HepG2 (cell line): ENCODE measurements at regions not wholly inside any gene's neighbourhood (a gene's known extent, or its start where the extent isn't known, plus 50 kb on each side); places are given as distances from the start of the nearest gene placed in this dataset.

ENCODE experiments used
- ATAC-seq: fragments of 200-7000 bp; cut with Tn5 transposase; 3 replicates; pipeline ENCODE4 v1.9.1; 2020; ENCODE audit warnings: mild to moderate bottlenecking, moderate library complexity
- BruUV-seq: library from RNA; stranded (reverse); fragments of 400-500 nt; replicated peaks from 2 replicates; lab custom pipeline; 2021; lab: Mats Ljungman, UMichigan
- CTCF ChIA-PET: fragments of 300-600 bp; formaldehyde crosslinking; extraction: SDS; loops from one replicate; lab custom pipeline; 2021; ENCODE audit warnings: low total read pairs, inconsistent platforms, low intra/inter-chr PET ratio; lab: Yijun Ruan, JAX
- POLR2A ChIA-PET: fragments of 350-600 bp; sonication (Branson Sonifier 250); formaldehyde crosslinking; loops from one replicate; lab custom pipeline; 2020; ENCODE audit warnings: antibody characterized with exemption, inconsistent platforms; lab: Yijun Ruan, JAX
- DNase-seq: peaks from one replicate; pipeline ENCODE4 v3.0.0-alpha.2; 2015; ENCODE audit warnings: low spot score
- FAIRE-seq: peaks from 3 replicates; lab custom pipeline; 2011; peaks lifted over from hg19 to GRCh38; lab: Jason Lieb, UNC
- H2AFZ ChIP-seq: one replicate; pipeline ENCODE4 v1.6.1; 2011; ENCODE audit warnings: low read length, inconsistent platforms
- H3K27ac ChIP-seq: fragments of 300-600 bp; 3 replicates; pipeline ENCODE4 v1.8.0; 2011; ENCODE audit warnings: mixed run types, mild to moderate bottlenecking, mixed read lengths, low read length, inconsistent platforms; ENCODE audit not compliant: insufficient read depth; ENCODE audit errors: extremely low read length
- H3K27me3 ChIP-seq, 2 experiments: fragments of 200-600 bp in 1 of 2; 2 replicates in 1 of 2; 3 replicates in 1 of 2; pipeline versions ENCODE4 v1.6.0 to v1.8.0; 2011; ENCODE audit warnings: low read length in 2 of 2, mild to moderate bottlenecking in 2 of 2, moderate library complexity in 2 of 2, inconsistent platforms in 1 of 2; ENCODE audit not compliant: insufficient read depth in 2 of 2, control insufficient read depth in 1 of 2
- H3K36me3 ChIP-seq, 2 experiments: fragments of 200-600 bp in 1 of 2; replicated peaks in 1 of 2; 2 replicates in 1 of 2; 3 replicates in 1 of 2; pipeline versions ENCODE4 v1.5.1 to v1.8.0; 2011; ENCODE audit warnings: low read length in 2 of 2, inconsistent platforms in 1 of 2; ENCODE audit not compliant: insufficient read depth in 2 of 2, control insufficient read depth in 1 of 2
- H3K4me1 ChIP-seq: 2 replicates; pipeline ENCODE4 v1.5.1; 2012; ENCODE audit warnings: low read length, inconsistent platforms; ENCODE audit not compliant: insufficient read depth
- H3K4me2 ChIP-seq: 2 replicates; pipeline ENCODE4 v1.6.0; 2011; ENCODE audit warnings: low read depth, low read length, inconsistent platforms
- H3K4me3 ChIP-seq, 3 experiments: fragments of 200-600 bp in 1 of 3; sonication (generic), shearing (Covaris generic) in 1 of 3; replicated peaks in 1 of 3; 2 replicates each; pipeline ENCODE4 v1.5.1; 2011 to 2016; ENCODE audit warnings: low read length in 3 of 3, inconsistent platforms in 2 of 3, low read depth in 2 of 3, mild to moderate bottlenecking in 2 of 3, control low read depth in 1 of 3, mixed read lengths in 1 of 3; ENCODE audit not compliant: insufficient read depth in 1 of 3
- H3K79me2 ChIP-seq: one replicate; pipeline ENCODE4 v1.6.1; 2011; ENCODE audit warnings: low read length, inconsistent platforms; ENCODE audit not compliant: insufficient read depth
- H3K9ac ChIP-seq: 2 replicates; pipeline ENCODE4 v1.6.0; 2011; ENCODE audit warnings: mild to moderate bottlenecking, low read depth, low read length, inconsistent platforms; ENCODE audit not compliant: insufficient read depth
- H3K9me3 ChIP-seq: 2 replicates; pipeline ENCODE4 v1.5.1; 2012; ENCODE audit warnings: mild to moderate bottlenecking, low read length
- H4K20me1 ChIP-seq: 2 replicates; pipeline ENCODE4 v1.6.0; 2011; ENCODE audit warnings: inconsistent platforms, mild to moderate bottlenecking, low read length, moderate library complexity; ENCODE audit not compliant: insufficient read depth
- CREM ChIP-seq, 2 experiments: sonication (generic) in 1 of 2; formaldehyde crosslinking in 1 of 2; IDR thresholded peaks; 2 replicates each; pipeline versions ENCODE4 v1.4.0 to v1.6.1; 2016 to 2020; ENCODE audit warnings: antibody characterized with exemption in 1 of 2, mild to moderate bottlenecking in 1 of 2, missing genetic modification reagents in 1 of 2
- HES4 ChIP-seq: sonication (generic); formaldehyde crosslinking; IDR thresholded peaks from 2 replicates; pipeline ENCODE4 v1.9.0; 2021; ENCODE audit warnings: mild to moderate bottlenecking, missing genetic modification reagents, borderline replicate concordance
- HNRNPUL1 ChIP-seq: fragments of 200-400 bp; formaldehyde crosslinking; IDR thresholded peaks from 2 replicates; pipeline ENCODE4 v1.6.1; 2017; ENCODE audit warnings: low read depth, mild to moderate bottlenecking, low read length, moderate library complexity
- IRX3 ChIP-seq: sonication (generic); formaldehyde crosslinking; IDR thresholded peaks from 2 replicates; pipeline ENCODE4 v1.8.1; 2023; ENCODE audit warnings: mild to moderate bottlenecking, low read depth, missing genetic modification reagents, borderline replicate concordance
- MIXL1 ChIP-seq: IDR thresholded peaks from 2 replicates; pipeline ENCODE4 v1.6.1; 2016
- MTERF4 ChIP-seq: sonication (generic); formaldehyde crosslinking; IDR thresholded peaks from 2 replicates; pipeline ENCODE4 v1.8.0; 2023; ENCODE audit warnings: mild to moderate bottlenecking, missing genetic modification reagents
- TFDP1 ChIP-seq: IDR thresholded peaks from 2 replicates; pipeline ENCODE4 v1.6.1; 2016; ENCODE audit warnings: missing compliant biosample characterization, missing genetic modification reagents, borderline replicate concordance
- ZBTB38 ChIP-seq: sonication (generic); formaldehyde crosslinking; IDR thresholded peaks from 2 replicates; pipeline ENCODE4 v1.5.1; 2020; ENCODE audit warnings: mild to moderate bottlenecking, missing genetic modification reagents
- ZFY ChIP-seq: sonication (generic); formaldehyde crosslinking; IDR thresholded peaks from 2 replicates; pipeline ENCODE4 v1.4.0; 2020; ENCODE audit warnings: missing genetic modification reagents
- ZNF749 ChIP-seq: sonication (generic); formaldehyde crosslinking; IDR thresholded peaks from 2 replicates; pipeline ENCODE4 v1.8.0; 2022; ENCODE audit warnings: mild to moderate bottlenecking, missing genetic modification reagents, moderate library complexity, borderline replicate concordance
- ZNF780A ChIP-seq: sonication (generic); formaldehyde crosslinking; IDR thresholded peaks from 2 replicates; pipeline ENCODE4 v1.8.0; 2022; ENCODE audit warnings: mild to moderate bottlenecking, missing genetic modification reagents, moderate library complexity
- WGBS: methylation state at CpG from one replicate; pipeline ENCODE4 v1.1.6; 2017; ENCODE audit warnings: low lambda C conversion rate; 5-methylcytosine and 5-hydroxymethylcytosine counted together
- in situ Hi-C: cut with HindIII; loops from 2 replicates; pipeline ENCODE4 v1.10.0; 2017; ENCODE audit warnings: low pct_unique_long_range_greater_than_20kb; ENCODE audit not compliant: extremely low pct_ligation_motif_present
- intact Hi-C: fragments of 100-400 bp; cut with micrococcal nuclease; formaldehyde crosslinking; loops from one replicate; pipeline ENCODE4 v1.10.0; 2022; ENCODE audit not compliant: unreplicated experiment
- TF ChIP-seq, protein P1 (sequence below): sonication (generic); formaldehyde crosslinking; IDR thresholded peaks from 2 replicates; pipeline ENCODE4 v1.8.1; 2023; ENCODE audit warnings: mild to moderate bottlenecking, missing genetic modification reagents

DNA sequence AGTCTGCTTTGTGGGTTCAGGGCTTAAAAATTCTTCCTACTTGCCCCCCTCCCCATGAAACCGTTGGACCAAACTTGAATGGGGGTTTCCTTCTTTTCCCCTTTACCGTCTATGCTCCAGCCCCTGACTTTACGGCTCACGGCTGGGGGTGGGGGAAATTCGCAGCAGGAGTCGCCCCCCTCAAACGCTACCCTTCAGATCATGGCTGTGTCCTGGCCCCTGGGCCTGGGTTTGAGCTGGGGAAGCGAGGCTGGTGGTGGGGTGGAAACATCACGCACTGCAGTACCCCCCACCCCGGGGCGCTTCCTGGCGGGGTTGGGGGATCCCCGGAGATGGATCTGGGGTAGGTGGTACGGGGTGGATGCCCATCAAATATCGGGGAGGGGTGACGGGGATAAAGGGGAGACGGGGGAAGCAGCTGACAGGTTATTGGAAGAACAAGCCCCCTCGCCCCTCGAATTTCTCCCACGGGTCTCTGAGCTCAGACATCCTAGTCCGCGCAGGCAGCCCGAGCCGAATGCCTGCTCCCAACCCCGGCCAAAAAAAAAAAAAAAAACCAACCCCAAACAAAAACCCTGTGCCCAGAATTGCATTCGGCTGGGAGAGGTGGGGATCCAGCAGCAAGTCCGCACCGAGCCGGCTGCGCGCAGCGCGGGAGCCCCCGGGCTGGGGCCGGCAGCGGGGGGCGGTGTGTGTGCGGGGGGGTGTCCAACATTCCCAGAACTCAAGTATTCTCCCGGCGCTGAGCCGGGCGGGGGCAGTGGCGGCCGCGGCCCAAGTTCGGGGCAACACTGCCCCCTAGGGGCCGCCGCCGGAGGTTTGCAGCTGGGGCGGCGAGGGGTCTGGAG, 59.0 kb upstream of the ACOT11 start:
- intact Hi-C loops (loop anchor here (1.0 to 5.0 kb wide), 4 partner anchors 62 to 368 kb away; no protein-coding TSS in a partner anchor), in situ Hi-C loops (loop anchor here (5.0 to 10.0 kb wide), 3 partner anchors 82 to 367 kb away; partner anchors contain the start of gene SSBP3)
- H3K79me2 ChIP-seq, result no peaks in the 10 kb centered on the region
- H3K4me3 ChIP-seq, result peak overlapping the region; percentile 66 to 77 (median 74)
- peaks cover 0 to 10% of the 10 kb centered on the region in 2 experiments; a peak in 3 of 5 replicates for H3K27me3 ChIP-seq
- no peak overlapping the region for H2AFZ ChIP-seq
- DNase-seq (peak; percentile 58), ATAC-seq (peak; percentile 83), FAIRE-seq (no peak)
- POLR2A ChIA-PET, result interaction anchor here (0.9 to 1.5 kb wide), 4 partner anchors 82 to 307 kb away, joined by 4 to 21 read pairs (median 5); partner anchors contain the start of genes CYB5RL, MRPL37 and SSBP3
- no TSS peak for BruUV-seq
- peaks cover 59% of the 10 kb centered on the region for H3K4me1 ChIP-seq
- H3K36me3 ChIP-seq, result no peaks in the 10 kb centered on the region
- H3K27ac ChIP-seq, result peak overlapping the region; percentile 79
- no peaks in the 10 kb centered on the region for H4K20me1 ChIP-seq
- no peaks in the 10 kb centered on the region for H3K9me3 ChIP-seq
- H3K9ac ChIP-seq, result peak overlapping the region; percentile 77
- peak overlapping the region; percentile 97 for H3K4me2 ChIP-seq
- under 1% methylated on average over 34 of the region's 51 CpGs for WGBS
- CTCF ChIA-PET, result interaction anchor here (0.8 to 3.0 kb wide), 4 partner anchors 178 to 408 kb away, joined by 3 to 18 read pairs (median 10); no protein-coding TSS in a partner anchor
- peak; percentile 37; the same call in 1 of the 2 replicates for TF ChIP-seq ZFY (CRISPR knock-in tag)
- TF ChIP-seq, protein P1, sequence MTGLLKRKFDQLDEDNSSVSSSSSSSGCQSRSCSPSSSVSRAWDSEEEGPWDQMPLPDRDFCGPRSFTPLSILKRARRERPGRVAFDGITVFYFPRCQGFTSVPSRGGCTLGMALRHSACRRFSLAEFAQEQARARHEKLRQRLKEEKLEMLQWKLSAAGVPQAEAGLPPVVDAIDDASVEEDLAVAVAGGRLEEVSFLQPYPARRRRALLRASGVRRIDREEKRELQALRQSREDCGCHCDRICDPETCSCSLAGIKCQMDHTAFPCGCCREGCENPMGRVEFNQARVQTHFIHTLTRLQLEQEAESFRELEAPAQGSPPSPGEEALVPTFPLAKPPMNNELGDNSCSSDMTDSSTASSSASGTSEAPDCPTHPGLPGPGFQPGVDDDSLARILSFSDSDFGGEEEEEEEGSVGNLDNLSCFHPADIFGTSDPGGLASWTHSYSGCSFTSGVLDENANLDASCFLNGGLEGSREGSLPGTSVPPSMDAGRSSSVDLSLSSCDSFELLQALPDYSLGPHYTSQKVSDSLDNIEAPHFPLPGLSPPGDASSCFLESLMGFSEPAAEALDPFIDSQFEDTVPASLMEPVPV (CRISPR knock-in tag), result 0 out of 2 replicates have a peak, but pooled peaks have one; percentile 40
- TF ChIP-seq ZNF749 (CRISPR knock-in tag), result no peak
- TF ChIP-seq HES4, result no peak
- no peak for TF ChIP-seq TFDP1
- TF ChIP-seq MTERF4 (CRISPR knock-in tag), result no peak
- TF ChIP-seq HNRNPUL1, result no peak
- no peak for TF ChIP-seq ZBTB38 (CRISPR knock-in tag)
- TF ChIP-seq MIXL1 (CRISPR knock-in tag), result no peak
- TF ChIP-seq CREM (IDR thresholded peaks at IDR 0.05), result no peak
- TF ChIP-seq CREM (CRISPR knock-in tag; IDR thresholded peaks at IDR 0.05), result no peak
- TF ChIP-seq IRX3 (CRISPR knock-in tag), result no peak
- no peak for TF ChIP-seq ZNF780A (CRISPR knock-in tag)
